Panc1 (cell line): ENCODE measurements at regions not wholly inside any gene's neighbourhood (a gene's known extent, or its start where the extent isn't known, plus 50 kb on each side); places are given as distances from the start of the nearest gene placed in this dataset.

ENCODE experiments used
- ATAC-seq: fragments of 200-7000 bp; cut with Tn5 transposase; 2 replicates; pipeline ENCODE4 v1.9.1; 2020; ENCODE audit warnings: mild to moderate bottlenecking, moderate library complexity
- BruUV-seq: library from RNA; stranded (reverse); fragments of 400-500 nt; replicated peaks from 2 replicates; lab custom pipeline; 2021; lab: Mats Ljungman, UMichigan
- CTCF ChIA-PET: fragments of 300-600 bp; sonication (Branson Sonifier 250); formaldehyde crosslinking; loops from one replicate; lab custom pipeline; 2022; ENCODE audit warnings: antibody characterized with exemption; lab: Charles Lee
- POLR2A ChIA-PET: fragments of 300-600 bp; sonication (Branson Sonifier 250); formaldehyde crosslinking; loops from one replicate; lab custom pipeline; 2022; ENCODE audit warnings: antibody characterized with exemption; lab: Charles Lee
- DNase-seq: peaks from one replicate; pipeline ENCODE4 v3.0.0-alpha.2; 2010; ENCODE audit warnings: low read depth, low spot score
- H3K27ac ChIP-seq: 2 replicates; pipeline ENCODE4 v1.5.1; 2011; ENCODE audit warnings: mild to moderate bottlenecking, low read length, inconsistent platforms
- H3K27me3 ChIP-seq: fragments of 200-500 bp; sonication (Bioruptor generic); 2 replicates; pipeline ENCODE4 v1.6.0; 2014; ENCODE audit warnings: low read length, inconsistent platforms; ENCODE audit not compliant: control insufficient read depth, insufficient read depth
- H3K36me3 ChIP-seq: fragments of 200-500 bp; sonication (Bioruptor generic); 2 replicates; pipeline ENCODE4 v1.5.1; 2014; ENCODE audit warnings: inconsistent platforms, mild to moderate bottlenecking, low read length, moderate library complexity; ENCODE audit not compliant: control insufficient read depth, insufficient read depth
- H3K4me1 ChIP-seq: 2 replicates; pipeline ENCODE4 v1.5.1; 2011; ENCODE audit warnings: inconsistent platforms, mild to moderate bottlenecking, low read length, moderate library complexity; ENCODE audit not compliant: control insufficient read depth, insufficient read depth
- H3K4me3 ChIP-seq, 2 experiments: 2 replicates each; pipeline ENCODE4 v1.5.1; 2011 to 2012; ENCODE audit warnings: low read depth in 2 of 2, low read length in 2 of 2, mild to moderate bottlenecking in 2 of 2, inconsistent platforms in 1 of 2, moderate library complexity in 1 of 2
- H3K9me3 ChIP-seq: fragments of 200-500 bp; sonication (Bioruptor generic); 2 replicates; pipeline ENCODE4 v1.5.1; 2014; ENCODE audit warnings: low read depth, mild to moderate bottlenecking, inconsistent platforms, low read length, moderate library complexity; ENCODE audit not compliant: control insufficient read depth, insufficient read depth
- POLR2AphosphoS5 ChIP-seq: IDR thresholded peaks from 2 replicates; pipeline ENCODE4 v1.6.1; 2012; ENCODE audit warnings: mild to moderate bottlenecking, low read depth, low read length, moderate library complexity
- REST ChIP-seq, 2 experiments: IDR thresholded peaks; 2 replicates each; pipeline ENCODE4 v1.6.1; 2011 to 2012; ENCODE audit warnings: low read depth in 2 of 2, control low read depth in 1 of 2, low read length in 1 of 2, mild to moderate bottlenecking in 1 of 2, moderate library complexity in 1 of 2; ENCODE audit not compliant: insufficient read depth in 1 of 2
- SIN3A ChIP-seq: IDR thresholded peaks from 2 replicates; pipeline ENCODE4 v1.6.1; 2012; ENCODE audit warnings: low read depth, mild to moderate bottlenecking, low read length, moderate library complexity, borderline replicate concordance; ENCODE audit not compliant: insufficient read depth
- TCF7L2 ChIP-seq: IDR thresholded peaks from 2 replicates; pipeline ENCODE4 v1.6.1; 2011; ENCODE audit warnings: mild to moderate bottlenecking, low read depth, low read length, inconsistent platforms
- in situ Hi-C: cut with HindIII; loops from 2 replicates; pipeline ENCODE4 v1.10.0; 2016; ENCODE audit warnings: low sequenced_read_pairs, low pct_unique_long_range_greater_than_20kb
- intact Hi-C: fragments of 100-400 bp; cut with micrococcal nuclease; formaldehyde crosslinking; loops from one replicate; pipeline ENCODE4 v1.10.0; 2022; ENCODE audit not compliant: unreplicated experiment
- TF ChIP-seq, protein P1 (sequence below): fragments of 450-650 bp; IDR thresholded peaks from 2 replicates; pipeline ENCODE4 v1.5.1; 2017; ENCODE audit warnings: mild to moderate bottlenecking

GRCh38 chr9:87179553-87180340 is 232.4 kb upstream of the GAS1 start:
- H3K9me3 ChIP-seq: no peaks in the 10 kb centered on the region
- no peaks in the 10 kb centered on the region for H3K27me3 ChIP-seq
- no peak for ATAC-seq
- no peak overlapping the region for H3K4me3 ChIP-seq
- H3K27ac ChIP-seq: no peak overlapping the region
- no TSS peak for BruUV-seq
- DNase-seq: no peak
- TF ChIP-seq SIN3A (no peak), REST (IDR thresholded peaks at IDR 0.05; ENCODE audit: insufficient read depth in 1 of 2, low read depth in 2 of 2, low read length in 1 of 2) (no peak), TCF7L2 (no peak), POLR2AphosphoS5 (no peak)
- TF ChIP-seq, protein P1, sequence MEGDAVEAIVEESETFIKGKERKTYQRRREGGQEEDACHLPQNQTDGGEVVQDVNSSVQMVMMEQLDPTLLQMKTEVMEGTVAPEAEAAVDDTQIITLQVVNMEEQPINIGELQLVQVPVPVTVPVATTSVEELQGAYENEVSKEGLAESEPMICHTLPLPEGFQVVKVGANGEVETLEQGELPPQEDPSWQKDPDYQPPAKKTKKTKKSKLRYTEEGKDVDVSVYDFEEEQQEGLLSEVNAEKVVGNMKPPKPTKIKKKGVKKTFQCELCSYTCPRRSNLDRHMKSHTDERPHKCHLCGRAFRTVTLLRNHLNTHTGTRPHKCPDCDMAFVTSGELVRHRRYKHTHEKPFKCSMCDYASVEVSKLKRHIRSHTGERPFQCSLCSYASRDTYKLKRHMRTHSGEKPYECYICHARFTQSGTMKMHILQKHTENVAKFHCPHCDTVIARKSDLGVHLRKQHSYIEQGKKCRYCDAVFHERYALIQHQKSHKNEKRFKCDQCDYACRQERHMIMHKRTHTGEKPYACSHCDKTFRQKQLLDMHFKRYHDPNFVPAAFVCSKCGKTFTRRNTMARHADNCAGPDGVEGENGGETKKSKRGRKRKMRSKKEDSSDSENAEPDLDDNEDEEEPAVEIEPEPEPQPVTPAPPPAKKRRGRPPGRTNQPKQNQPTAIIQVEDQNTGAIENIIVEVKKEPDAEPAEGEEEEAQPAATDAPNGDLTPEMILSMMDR: no peak
- ChIA-PET POLR2A (no interaction called here), CTCF (no interaction called here)
- no peaks in the 10 kb centered on the region for H3K4me1 ChIP-seq
- H3K36me3 ChIP-seq: no peaks in the 10 kb centered on the region
- intact Hi-C loops: no loop called here
- in situ Hi-C loops: no loop called here

GRCh38 chr9:87180361-87180760 is 233.1 kb upstream of the GAS1 start:
- Histone ChIP-seq H3K27me3 (no peaks in the 10 kb centered on the region), H3K9me3 (no peaks in the 10 kb centered on the region), H3K4me1 (no peaks in the 10 kb centered on the region), H3K27ac (no peak overlapping the region), H3K36me3 (no peaks in the 10 kb centered on the region), H3K4me3 (no peak overlapping the region)
- CTCF ChIA-PET: no interaction called here
- BruUV-seq: no TSS peak
- intact Hi-C loops: no loop called here
- in situ Hi-C loops: no loop called here
- DNase-seq (no peak), ATAC-seq (no peak)
- POLR2A ChIA-PET: no interaction called here
- no peak for TF ChIP-seq TCF7L2
- no peak for TF ChIP-seq SIN3A
- TF ChIP-seq POLR2AphosphoS5: no peak
- TF ChIP-seq REST (IDR thresholded peaks at IDR 0.05; ENCODE audit: insufficient read depth in 1 of 2, low read depth in 2 of 2, low read length in 1 of 2): no peak
- TF ChIP-seq, protein P1: no peak
